VCaP (cell line): ENCODE measurements at regions not wholly inside any gene's neighbourhood (a gene's known extent, or its start where the extent isn't known, plus 50 kb on each side); places are given as distances from the start of the nearest gene placed in this dataset.

Experiments used
- H3K27ac ChIP-seq: fragments of 450-650 bp; 2 replicates; pipeline ENCODE4 v1.5.1; 2017
- CTCF ChIP-seq: fragments of 450-650 bp; conservative IDR thresholded peaks from 2 replicates; pipeline ENCODE4 v1.5.1; 2017; ENCODE audit warnings: mild to moderate bottlenecking, moderate library complexity

GRCh38 chr12:94779485-94779884 is 129.1 kb upstream of the TMCC3 start:
- no peak for TF ChIP-seq CTCF
- no peak overlapping the region for H3K27ac ChIP-seq

- H3K27ac ChIP-seq: no peak overlapping the region
- no peak for TF ChIP-seq CTCF
Measured at GRCh38 chr12:94777936-94778335, 127.6 kb upstream of the TMCC3 start.

GRCh38 chr12:94775710-94776109 is 125.4 kb upstream of the TMCC3 start:
- no peak overlapping the region for H3K27ac ChIP-seq
- TF ChIP-seq CTCF: no peak

- H3K27ac ChIP-seq: peak overlapping the region; percentile 73
- TF ChIP-seq CTCF: no peak
Measured at GRCh38 chr12:94771741-94772140, 121.4 kb upstream of the TMCC3 start.

- TF ChIP-seq CTCF: no peak
Measured at GRCh38 chr12:94771199-94771598, 120.8 kb upstream of the TMCC3 start.

GRCh38 chr12:94770791-94771190 is 120.4 kb upstream of the TMCC3 start:
- TF ChIP-seq CTCF: no peak
- H3K27ac ChIP-seq: peak overlapping the region; percentile 73

More at GRCh38 chr12:94771199-94771598, 120.8 kb upstream of the TMCC3 start:
- H3K27ac ChIP-seq: peak overlapping the region; percentile 73

- TF ChIP-seq CTCF: no peak
- H3K27ac ChIP-seq: peak overlapping the region; percentile 73
Measured at GRCh38 chr12:94769776-94770759, 119.7 kb upstream of the TMCC3 start.
